ENCODE measurements at regions not wholly inside any gene's neighbourhood (a gene's known extent, or its start where the extent isn't known, plus 50 kb on each side); places are given as distances from the start of the nearest gene placed in this dataset.

DNA sequence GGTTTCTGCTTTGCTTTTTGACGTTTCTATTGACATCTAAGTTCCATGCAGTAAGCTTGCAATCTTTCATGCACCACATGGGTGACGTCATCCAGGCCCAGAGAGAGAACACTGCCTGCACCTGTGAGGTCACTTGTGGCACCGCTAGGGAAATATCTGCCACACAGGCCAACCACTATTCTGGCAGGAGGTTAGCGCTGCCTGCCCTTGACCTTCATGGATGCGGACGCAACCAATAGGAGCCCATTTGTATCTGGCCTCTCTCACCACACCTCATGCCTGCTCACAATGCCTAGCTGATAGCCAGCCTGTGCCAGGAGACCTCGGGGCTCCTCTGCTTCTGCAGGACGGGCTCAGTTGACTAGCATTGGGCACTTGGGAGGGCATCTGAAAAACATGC, 55.8 kb upstream of the PRR23E start:
- H3K4me1 ChIP-seq (ENCODE audit: insufficient read depth, low read length, poor library complexity, severe bottlenecking): peaks cover 8% of the 10 kb centered on the region
- DNase-seq (ENCODE audit: low spot score): no peak
- no peak overlapping the region for H3K4me3 ChIP-seq (ENCODE audit: low read depth, low read length, poor library complexity, severe bottlenecking)
- intact Hi-C loops (cut with micrococcal nuclease; ENCODE audit: unreplicated experiment): no loop called here
- no peaks in the 10 kb centered on the region for H3K9me3 ChIP-seq (ENCODE audit: low read depth, low read length, poor library complexity, severe bottlenecking)
- H3K27me3 ChIP-seq (replicated peaks; ENCODE audit: insufficient read depth, low read depth, low read length, poor library complexity): peaks cover 19% of the 10 kb centered on the region
- H3K27ac ChIP-seq (ENCODE audit: low read depth, low read length, poor library complexity, severe bottlenecking): no peak overlapping the region
- ChIA-PET POLR2A (ENCODE audit: low non-redundant PET) (no interaction called here), CTCF (no interaction called here)
- BruUV-seq (replicated peaks): no TSS peak
- TF ChIP-seq, protein P1, sequence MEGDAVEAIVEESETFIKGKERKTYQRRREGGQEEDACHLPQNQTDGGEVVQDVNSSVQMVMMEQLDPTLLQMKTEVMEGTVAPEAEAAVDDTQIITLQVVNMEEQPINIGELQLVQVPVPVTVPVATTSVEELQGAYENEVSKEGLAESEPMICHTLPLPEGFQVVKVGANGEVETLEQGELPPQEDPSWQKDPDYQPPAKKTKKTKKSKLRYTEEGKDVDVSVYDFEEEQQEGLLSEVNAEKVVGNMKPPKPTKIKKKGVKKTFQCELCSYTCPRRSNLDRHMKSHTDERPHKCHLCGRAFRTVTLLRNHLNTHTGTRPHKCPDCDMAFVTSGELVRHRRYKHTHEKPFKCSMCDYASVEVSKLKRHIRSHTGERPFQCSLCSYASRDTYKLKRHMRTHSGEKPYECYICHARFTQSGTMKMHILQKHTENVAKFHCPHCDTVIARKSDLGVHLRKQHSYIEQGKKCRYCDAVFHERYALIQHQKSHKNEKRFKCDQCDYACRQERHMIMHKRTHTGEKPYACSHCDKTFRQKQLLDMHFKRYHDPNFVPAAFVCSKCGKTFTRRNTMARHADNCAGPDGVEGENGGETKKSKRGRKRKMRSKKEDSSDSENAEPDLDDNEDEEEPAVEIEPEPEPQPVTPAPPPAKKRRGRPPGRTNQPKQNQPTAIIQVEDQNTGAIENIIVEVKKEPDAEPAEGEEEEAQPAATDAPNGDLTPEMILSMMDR (conservative IDR thresholded peaks at IDR 0.05; ENCODE audit: low read depth, low read length): no peak
- TF ChIP-seq EZH2 (IDR thresholded peaks at IDR 0.05; ENCODE audit: borderline replicate concordance, low read depth, low read length, poor library complexity, severe bottlenecking): no peak
- no peaks in the 10 kb centered on the region for H3K36me3 ChIP-seq (ENCODE audit: insufficient read depth, low read length, poor library complexity, severe bottlenecking)

DNA sequence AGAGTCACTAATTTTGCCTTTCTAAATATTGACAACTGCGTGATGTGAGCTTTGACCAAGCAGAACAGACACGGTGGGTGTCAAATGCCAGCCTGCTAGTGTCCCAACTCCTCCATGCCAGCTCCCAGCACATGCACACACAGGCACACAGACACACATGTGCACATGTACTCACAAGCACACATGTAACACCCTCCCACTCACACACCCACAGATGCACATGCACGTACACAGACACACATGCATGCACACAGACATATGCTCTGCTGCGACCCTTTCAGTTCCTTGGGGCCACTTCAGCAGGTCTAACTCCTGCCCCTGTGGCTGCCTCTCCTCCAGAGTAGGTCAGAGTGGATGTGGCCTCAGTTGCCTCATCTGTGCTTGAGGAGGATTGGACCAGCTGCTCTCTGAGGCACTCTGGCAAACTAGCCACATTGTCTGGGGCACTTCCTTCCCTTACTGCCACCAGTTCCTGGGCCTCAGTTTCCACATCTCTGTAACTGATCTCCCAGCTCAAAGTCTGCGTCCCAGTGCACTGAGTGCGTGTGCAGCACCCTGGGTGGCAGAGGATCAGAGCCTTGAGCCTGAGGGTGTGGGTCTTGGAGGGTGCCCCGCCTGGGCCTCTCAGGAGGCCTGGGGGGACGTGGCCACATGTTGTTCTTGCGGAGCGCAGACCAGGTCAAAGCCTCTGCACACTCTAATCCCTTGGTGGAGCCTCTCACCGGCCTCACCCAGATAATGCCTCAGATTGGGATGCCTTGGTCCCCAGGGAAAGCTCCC, 55.0 kb upstream of the PRR23E start:
- TF ChIP-seq, protein P1 (conservative IDR thresholded peaks at IDR 0.05; ENCODE audit: low read depth, low read length): no peak
- TF ChIP-seq EZH2 (IDR thresholded peaks at IDR 0.05; ENCODE audit: borderline replicate concordance, low read depth, low read length, poor library complexity, severe bottlenecking): no peak
- Histone ChIP-seq H3K36me3 (ENCODE audit: insufficient read depth, low read length, poor library complexity, severe bottlenecking) (no peaks in the 10 kb centered on the region), H3K4me3 (ENCODE audit: low read depth, low read length, poor library complexity, severe bottlenecking) (no peak overlapping the region), H3K4me1 (ENCODE audit: insufficient read depth, low read length, poor library complexity, severe bottlenecking) (peaks cover 8% of the 10 kb centered on the region), H3K27me3 (replicated peaks; ENCODE audit: insufficient read depth, low read depth, low read length, poor library complexity) (peaks cover 19% of the 10 kb centered on the region), H3K27ac (ENCODE audit: low read depth, low read length, poor library complexity, severe bottlenecking) (no peak overlapping the region), H3K9me3 (ENCODE audit: low read depth, low read length, poor library complexity, severe bottlenecking) (no peaks in the 10 kb centered on the region)
- DNase-seq (ENCODE audit: low spot score): no peak
- no TSS peak for BruUV-seq (replicated peaks)
- POLR2A ChIA-PET (ENCODE audit: low non-redundant PET): no interaction called here
- intact Hi-C loops (cut with micrococcal nuclease; ENCODE audit: unreplicated experiment): no loop called here
- CTCF ChIA-PET: no interaction called here

DNA sequence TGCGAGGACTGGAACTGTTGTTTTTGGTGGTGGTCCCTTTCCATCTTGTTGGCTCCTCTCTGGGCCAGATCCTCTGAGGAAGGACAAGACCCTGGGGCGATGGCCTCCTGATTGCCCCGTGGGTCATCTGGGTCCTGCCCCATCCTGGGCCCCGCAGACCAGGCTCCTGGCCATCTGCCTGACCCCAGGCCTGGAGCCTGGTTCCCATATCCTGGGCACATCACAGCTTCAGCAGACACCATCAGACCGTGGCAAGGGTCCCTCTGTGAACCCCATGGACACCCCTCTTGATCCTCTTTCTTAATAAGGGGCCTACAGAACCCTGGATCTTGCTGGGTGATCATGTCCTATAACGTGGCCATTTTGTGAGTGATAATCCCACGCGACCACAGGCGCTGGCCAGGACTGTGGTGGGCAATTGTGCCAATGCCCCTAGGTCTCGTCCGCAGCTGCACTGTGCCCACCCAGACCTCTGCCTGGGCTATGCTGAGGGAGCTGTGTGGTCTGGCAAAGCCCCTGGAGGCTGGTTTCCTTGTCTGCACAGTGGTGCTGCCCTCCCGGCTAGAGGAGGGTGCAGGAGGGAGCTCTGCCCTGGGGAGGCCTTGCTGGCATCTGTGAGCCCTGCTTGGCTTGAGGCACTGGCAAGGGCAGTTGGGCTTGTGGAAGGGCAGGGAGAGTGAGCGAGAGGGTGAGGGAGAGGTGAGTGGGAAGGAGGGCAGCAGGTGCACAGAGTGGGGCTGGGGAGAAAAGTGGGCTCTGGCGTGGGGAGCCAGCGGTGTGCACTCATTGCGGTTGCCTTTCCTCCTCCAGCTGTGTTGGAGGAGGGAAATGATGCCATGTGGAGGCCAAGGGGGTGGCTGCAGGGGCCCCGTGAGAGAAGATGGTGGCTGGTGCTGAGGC, 53.1 kb upstream of the PRR23E start:
- Histone ChIP-seq H3K36me3 (ENCODE audit: insufficient read depth, low read length, poor library complexity, severe bottlenecking) (no peaks in the 10 kb centered on the region), H3K4me1 (ENCODE audit: insufficient read depth, low read length, poor library complexity, severe bottlenecking) (peaks cover 8% of the 10 kb centered on the region), H3K27ac (ENCODE audit: low read depth, low read length, poor library complexity, severe bottlenecking) (no peak overlapping the region), H3K4me3 (ENCODE audit: low read depth, low read length, poor library complexity, severe bottlenecking) (no peak overlapping the region), H3K9me3 (ENCODE audit: low read depth, low read length, poor library complexity, severe bottlenecking) (no peaks in the 10 kb centered on the region), H3K27me3 (replicated peaks; ENCODE audit: insufficient read depth, low read depth, low read length, poor library complexity) (peaks cover 11% of the 10 kb centered on the region)
- BruUV-seq (replicated peaks): no TSS peak
- POLR2A ChIA-PET (ENCODE audit: low non-redundant PET): no interaction called here
- CTCF ChIA-PET: no interaction called here
- TF ChIP-seq, protein P1 (conservative IDR thresholded peaks at IDR 0.05; ENCODE audit: low read depth, low read length): no peak
- no peak for TF ChIP-seq EZH2 (IDR thresholded peaks at IDR 0.05; ENCODE audit: borderline replicate concordance, low read depth, low read length, poor library complexity, severe bottlenecking)
- intact Hi-C loops (cut with micrococcal nuclease; ENCODE audit: unreplicated experiment): no loop called here
- DNase-seq (ENCODE audit: low spot score): no peak
